Endothelial cell of umbilical vein (primary cell): ENCODE measurements at regions not wholly inside any gene's neighbourhood (a gene's known extent, or its start where the extent isn't known, plus 50 kb on each side); places are given as distances from the start of the nearest gene placed in this dataset.

Experiments
- BruUV-seq: library from RNA; stranded (reverse); fragments of 400-500 nt; replicated peaks from 2 replicates; lab custom pipeline; 2021; lab: Mats Ljungman, UMichigan
- CTCF ChIA-PET: fragments of 300-600, 350-600 bp; sonication (Branson Sonifier 250); formaldehyde crosslinking; loops from one replicate; lab custom pipeline; 2021; ENCODE audit warnings: antibody characterized with exemption, inconsistent platforms; lab: Charles Lee
- POLR2A ChIA-PET: fragments of 300-600, 350-600 bp; sonication (Branson Sonifier 250); formaldehyde crosslinking; loops from one replicate; lab custom pipeline; 2021; ENCODE audit warnings: antibody characterized with exemption, inconsistent platforms; lab: Charles Lee
- DNase-seq: peaks from one replicate; pipeline ENCODE4 v3.0.0-alpha.2; 2011; ENCODE audit warnings: low read depth, low spot score
- FAIRE-seq: peaks from 2 replicates; lab custom pipeline; 2011; peaks lifted over from hg19 to GRCh38; lab: Jason Lieb, UNC
- H2AFZ ChIP-seq: 2 replicates; pipeline ENCODE4 v1.6.0; 2012; ENCODE audit warnings: low read depth, low read length, control low read depth, inconsistent platforms
- H3K27ac ChIP-seq: 2 replicates; pipeline ENCODE4 v1.5.1; 2011; ENCODE audit warnings: low read depth, mild to moderate bottlenecking, control low read depth, low read length, moderate library complexity; ENCODE audit not compliant: insufficient read depth
- H3K27me3 ChIP-seq, 2 experiments: 2 replicates each; pipeline versions ENCODE4 v1.6.0 to v1.6.1; 2011; ENCODE audit warnings: low read length in 2 of 2, mixed read lengths in 1 of 2; ENCODE audit not compliant: control insufficient read depth in 2 of 2, insufficient read depth in 2 of 2
- H3K36me3 ChIP-seq, 2 experiments: 2 replicates in 1 of 2; 3 replicates in 1 of 2; pipeline ENCODE4 v1.5.1; 2011; ENCODE audit warnings: low read length in 2 of 2, mild to moderate bottlenecking in 1 of 2, moderate library complexity in 1 of 2; ENCODE audit not compliant: control insufficient read depth in 2 of 2, insufficient read depth in 2 of 2; ENCODE audit errors: extremely low read depth in 1 of 2
- H3K4me1 ChIP-seq: 3 replicates; pipeline ENCODE4 v1.5.1; 2011; ENCODE audit warnings: mild to moderate bottlenecking, low read length; ENCODE audit not compliant: control insufficient read depth, insufficient read depth; ENCODE audit errors: extremely low read depth
- H3K4me2 ChIP-seq: 2 replicates; pipeline ENCODE4 v1.6.1; 2011; ENCODE audit warnings: low read length, control low read depth, mixed read lengths; ENCODE audit not compliant: insufficient read depth
- H3K4me3 ChIP-seq, 3 experiments: fragments of 200-600 bp in 1 of 3; sonication (generic), shearing (Covaris generic) in 1 of 3; replicated peaks in 1 of 3; 2 replicates each; pipeline ENCODE4 v1.5.1; 2011 to 2016; ENCODE audit warnings: control low read depth in 3 of 3, low read length in 3 of 3, mild to moderate bottlenecking in 2 of 3, inconsistent platforms in 1 of 3, low read depth in 1 of 3, moderate library complexity in 1 of 3; ENCODE audit not compliant: insufficient read depth in 1 of 3
- H3K79me2 ChIP-seq: 2 replicates; pipeline ENCODE4 v1.6.0; 2012; ENCODE audit warnings: low read length, inconsistent platforms; ENCODE audit not compliant: control insufficient read depth, insufficient read depth
- H3K9ac ChIP-seq: replicated peaks from 2 replicates; pipeline ENCODE3; 2011; ENCODE audit warnings: low read length, control low read depth; ENCODE audit not compliant: insufficient read depth; ENCODE audit errors: extremely low read depth
- H3K9me1 ChIP-seq: replicated peaks from 3 replicates; pipeline ENCODE4 v1.6.0; 2011; ENCODE audit warnings: mild to moderate bottlenecking, low read length; ENCODE audit not compliant: control insufficient read depth, insufficient read depth; ENCODE audit errors: extremely low read depth
- H3K9me3 ChIP-seq: replicated peaks from 2 replicates; pipeline ENCODE4 v1.5.1; 2012; ENCODE audit warnings: low read length, inconsistent platforms; ENCODE audit not compliant: control insufficient read depth, insufficient read depth
- H4K20me1 ChIP-seq: replicated peaks from 2 replicates; pipeline ENCODE3; 2011; ENCODE audit warnings: mild to moderate bottlenecking, low read length; ENCODE audit not compliant: control insufficient read depth, insufficient read depth; ENCODE audit errors: extremely low read depth
- EZH2 ChIP-seq: IDR thresholded peaks from 2 replicates; pipeline ENCODE4 v1.6.1; 2012; ENCODE audit warnings: borderline replicate concordance, low read depth, mild to moderate bottlenecking, moderate library complexity, low read length, inconsistent platforms; ENCODE audit not compliant: severe bottlenecking
- FOS ChIP-seq: IDR thresholded peaks from 2 replicates; pipeline ENCODE4 v1.6.1; 2011; ENCODE audit warnings: mild to moderate bottlenecking, low read length, moderate library complexity, borderline replicate concordance; ENCODE audit not compliant: insufficient read depth
- GATA2 ChIP-seq: IDR thresholded peaks from 2 replicates; pipeline ENCODE4 v1.7.0; 2011; ENCODE audit warnings: low read depth, mild to moderate bottlenecking, moderate library complexity, mixed read lengths, low read length; ENCODE audit not compliant: insufficient read length, insufficient read depth
- MAX ChIP-seq: IDR thresholded peaks from 2 replicates; pipeline ENCODE4 v1.6.1; 2011; ENCODE audit not compliant: insufficient read depth, insufficient read length
- MYC ChIP-seq: IDR thresholded peaks from one replicate; pipeline ENCODE4 v1.6.1; 2011; ENCODE audit warnings: mild to moderate bottlenecking, low read depth, low read length
- POLR2A ChIP-seq: IDR thresholded peaks from 2 replicates; pipeline ENCODE4 v1.6.1; 2012; ENCODE audit warnings: low read depth, mild to moderate bottlenecking, control low read depth, low read length
- POLR2AphosphoS5 ChIP-seq: IDR thresholded peaks from 2 replicates; pipeline ENCODE4 v1.6.1; 2012; ENCODE audit warnings: low read depth, mild to moderate bottlenecking, control low read depth, low read length, moderate library complexity; ENCODE audit not compliant: insufficient read depth
- dilution Hi-C: fragments of 300-500 bp; cut with MboI; formaldehyde crosslinking; loops from one replicate; pipeline ENCODE4 v1.15.0; 2019; ENCODE audit warnings: low sequenced_read_pairs; ENCODE audit not compliant: extremely low pct_ligation_motif_present
- intact Hi-C: fragments of 100-400 bp; cut with micrococcal nuclease; formaldehyde crosslinking; loops from one replicate; pipeline ENCODE4 v1.10.0; 2022
- TF ChIP-seq, protein P1 (sequence below), 2 donors: IDR thresholded peaks; 1 replicate in 1 of 2; 2 replicates in 1 of 2; pipeline ENCODE4 v1.5.1; 2011; ENCODE audit warnings: low read length in 2 of 2, mild to moderate bottlenecking in 2 of 2, moderate library complexity in 2 of 2, control low read depth in 1 of 2, inconsistent platforms in 1 of 2, low read depth in 1 of 2; ENCODE audit not compliant: insufficient read depth in 1 of 2; ENCODE audit errors: extremely low read depth in 1 of 2

DNA sequence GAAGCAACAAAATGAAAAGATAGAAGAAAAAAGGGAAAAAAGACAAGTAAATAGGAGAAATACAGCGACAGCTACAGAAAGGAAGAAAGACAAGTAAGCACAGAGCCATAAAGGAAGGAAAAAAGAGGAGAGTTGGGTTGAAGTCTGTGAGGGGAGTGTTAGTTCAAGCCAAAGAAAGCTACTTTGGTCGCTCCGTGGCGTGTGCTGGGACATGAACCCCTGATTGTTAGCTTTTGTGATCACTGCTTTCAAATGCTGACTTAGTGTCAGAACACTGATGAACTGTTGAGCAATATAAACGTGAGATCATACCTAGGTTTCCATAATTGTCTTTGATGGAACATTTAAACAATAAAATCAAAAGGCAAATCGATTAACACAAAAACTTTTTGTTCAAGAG is 370.1 kb downstream of the TMEM161B start:
- no peaks in the 10 kb centered on the region for H3K27me3 ChIP-seq
- TF ChIP-seq, protein P1, sequence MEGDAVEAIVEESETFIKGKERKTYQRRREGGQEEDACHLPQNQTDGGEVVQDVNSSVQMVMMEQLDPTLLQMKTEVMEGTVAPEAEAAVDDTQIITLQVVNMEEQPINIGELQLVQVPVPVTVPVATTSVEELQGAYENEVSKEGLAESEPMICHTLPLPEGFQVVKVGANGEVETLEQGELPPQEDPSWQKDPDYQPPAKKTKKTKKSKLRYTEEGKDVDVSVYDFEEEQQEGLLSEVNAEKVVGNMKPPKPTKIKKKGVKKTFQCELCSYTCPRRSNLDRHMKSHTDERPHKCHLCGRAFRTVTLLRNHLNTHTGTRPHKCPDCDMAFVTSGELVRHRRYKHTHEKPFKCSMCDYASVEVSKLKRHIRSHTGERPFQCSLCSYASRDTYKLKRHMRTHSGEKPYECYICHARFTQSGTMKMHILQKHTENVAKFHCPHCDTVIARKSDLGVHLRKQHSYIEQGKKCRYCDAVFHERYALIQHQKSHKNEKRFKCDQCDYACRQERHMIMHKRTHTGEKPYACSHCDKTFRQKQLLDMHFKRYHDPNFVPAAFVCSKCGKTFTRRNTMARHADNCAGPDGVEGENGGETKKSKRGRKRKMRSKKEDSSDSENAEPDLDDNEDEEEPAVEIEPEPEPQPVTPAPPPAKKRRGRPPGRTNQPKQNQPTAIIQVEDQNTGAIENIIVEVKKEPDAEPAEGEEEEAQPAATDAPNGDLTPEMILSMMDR (IDR thresholded peaks at IDR 0.05; ENCODE audit: extremely low read depth in 1 of 2, insufficient read depth in 1 of 2, low read depth in 1 of 2, low read length in 2 of 2): no peak
- TF ChIP-seq POLR2A (no peak), GATA2 (no peak), MAX (no peak), EZH2 (no peak), FOS (no peak)
- H3K79me2 ChIP-seq: no peaks in the 10 kb centered on the region
- intact Hi-C loops (no loop called here), dilution Hi-C loops (no loop called here)
- no peaks in the 10 kb centered on the region for H3K36me3 ChIP-seq
- peaks cover 2% of the 10 kb centered on the region for H3K9me3 ChIP-seq
- H4K20me1 ChIP-seq: no peaks in the 10 kb centered on the region
- no peak overlapping the region for H3K27ac ChIP-seq
- H3K4me2 ChIP-seq: no peak overlapping the region
- no peaks in the 10 kb centered on the region for H3K4me1 ChIP-seq
- no peak overlapping the region for H3K4me3 ChIP-seq
- ChIA-PET POLR2A (no interaction called here), CTCF (no interaction called here)
- FAIRE-seq (no peak), DNase-seq (no peak)
- no TSS peak for BruUV-seq
- H2AFZ ChIP-seq: no peak overlapping the region
- H3K9ac ChIP-seq: no peak overlapping the region
- no peaks in the 10 kb centered on the region for H3K9me1 ChIP-seq

DNA sequence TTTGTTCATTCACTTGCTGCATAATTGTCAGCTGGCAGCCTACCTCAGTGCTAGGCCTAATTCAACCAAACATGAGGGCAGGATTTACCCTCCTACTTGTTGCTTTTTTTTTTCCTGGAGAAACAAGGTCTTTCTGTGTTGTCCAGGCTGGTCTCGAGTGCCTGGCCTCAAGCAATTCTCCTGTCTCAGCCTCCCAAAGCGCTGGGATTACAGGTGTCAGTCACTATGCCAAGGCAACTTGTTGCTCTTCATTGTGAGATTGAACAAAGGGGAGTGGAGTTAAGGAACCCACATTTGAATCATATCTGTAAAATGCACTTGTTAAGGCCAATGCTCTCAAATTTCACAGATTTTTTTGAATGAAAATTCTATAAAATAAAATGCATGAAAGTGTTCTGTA is 380.5 kb downstream of the TMEM161B start:
- no peaks in the 10 kb centered on the region for H3K27me3 ChIP-seq
- no peak overlapping the region for H2AFZ ChIP-seq
- dilution Hi-C loops (no loop called here), intact Hi-C loops (no loop called here)
- TF ChIP-seq GATA2 (no peak), POLR2AphosphoS5 (no peak), MYC (no peak), EZH2 (no peak), FOS (no peak)
- TF ChIP-seq, protein P1 (IDR thresholded peaks at IDR 0.05; ENCODE audit: extremely low read depth in 1 of 2, insufficient read depth in 1 of 2, low read depth in 1 of 2, low read length in 2 of 2): no peak
- H3K79me2 ChIP-seq: no peaks in the 10 kb centered on the region
- H3K9me3 ChIP-seq: no peaks in the 10 kb centered on the region
- no peak overlapping the region for H3K4me2 ChIP-seq
- H3K36me3 ChIP-seq: no peaks in the 10 kb centered on the region
- H3K4me1 ChIP-seq: no peaks in the 10 kb centered on the region
- CTCF ChIA-PET: no interaction called here
- H4K20me1 ChIP-seq: no peaks in the 10 kb centered on the region
- H3K4me3 ChIP-seq: no peak overlapping the region
- no peak overlapping the region for H3K9ac ChIP-seq
- no peak overlapping the region for H3K27ac ChIP-seq
- FAIRE-seq (no peak), DNase-seq (no peak)
- H3K9me1 ChIP-seq: no peaks in the 10 kb centered on the region
- POLR2A ChIA-PET: no interaction called here
- no TSS peak for BruUV-seq
